ENCODE measurements at regions not wholly inside any gene's neighbourhood (a gene's known extent, or its start where the extent isn't known, plus 50 kb on each side); places are given as distances from the start of the nearest gene placed in this dataset.
A peak's percentile ranks its signal among the peaks of the same experiment; 100 is the strongest.

GRCh38 chr14:31943217-31943799 is 133.8 kb upstream of the ARHGAP5 start:
- H3K27ac ChIP-seq: no peak overlapping the region
- no peak for DNase-seq (ENCODE audit: low read depth, low spot score)

- DNase-seq (ENCODE audit: low read depth, low spot score): no peak
- H3K27ac ChIP-seq: no peak overlapping the region
These were observed 133.2 kb upstream of the ARHGAP5 start for GRCh38 chr14:31943861-31944255.

- DNase-seq (ENCODE audit: low read depth, low spot score): no peak
- H3K27ac ChIP-seq: peak overlapping the region; percentile 31
These were observed 132.6 kb upstream of the ARHGAP5 start for GRCh38 chr14:31944256-31945073.

GRCh38 chr14:31945074-31945613 is 132.0 kb upstream of the ARHGAP5 start:
- peak overlapping the region; percentile 31 for H3K27ac ChIP-seq
- DNase-seq (ENCODE audit: low read depth, low spot score): no peak

GRCh38 chr14:31945701-31946100 is 131.4 kb upstream of the ARHGAP5 start:
- H3K27ac ChIP-seq: no peak overlapping the region
- DNase-seq (ENCODE audit: low read depth, low spot score): no peak

- peak overlapping the region; percentile 63 for H3K27ac ChIP-seq
- DNase-seq (ENCODE audit: low read depth, low spot score): peak; percentile 63
These were observed 130.0 kb upstream of the ARHGAP5 start for GRCh38 chr14:31947076-31947475.

GRCh38 chr14:31947680-31948595 is 129.2 kb upstream of the ARHGAP5 start:
- peak overlapping the region; percentile 63 for H3K27ac ChIP-seq
- DNase-seq (ENCODE audit: low read depth, low spot score): no peak

- DNase-seq (ENCODE audit: low read depth, low spot score): peak; percentile 76
These were observed 127.4 kb upstream of the ARHGAP5 start for GRCh38 chr14:31949709-31950108.

GRCh38 chr14:31950331-31950730 is 126.8 kb upstream of the ARHGAP5 start:
- H3K27ac ChIP-seq: peak overlapping the region; percentile 57
- no peak for DNase-seq (ENCODE audit: low read depth, low spot score)

More at GRCh38 chr14:31949709-31950108, 127.4 kb upstream of the ARHGAP5 start:
- peak overlapping the region; percentile 57 for H3K27ac ChIP-seq

- H3K27ac ChIP-seq: peak overlapping the region; percentile 57
- DNase-seq (ENCODE audit: low read depth, low spot score): no peak
These were observed 126.1 kb upstream of the ARHGAP5 start for GRCh38 chr14:31950764-31951637.

- no peak overlapping the region for H3K27ac ChIP-seq
- no peak for DNase-seq (ENCODE audit: low read depth, low spot score)
These were observed 125.5 kb upstream of the ARHGAP5 start for GRCh38 chr14:31951638-31951964.

GRCh38 chr14:31952573-31952972 is 124.5 kb upstream of the ARHGAP5 start:
- no peak overlapping the region for H3K27ac ChIP-seq
- DNase-seq (ENCODE audit: low read depth, low spot score): no peak

- no peak for DNase-seq (ENCODE audit: low read depth, low spot score)
- H3K27ac ChIP-seq: no peak overlapping the region
These were observed 123.9 kb upstream of the ARHGAP5 start for GRCh38 chr14:31953210-31953609.

- no peak overlapping the region for H3K27ac ChIP-seq
- no peak for DNase-seq (ENCODE audit: low read depth, low spot score)
These were observed 122.1 kb upstream of the ARHGAP5 start for GRCh38 chr14:31954991-31955390.

GRCh38 chr14:31955936-31956579 is 121.0 kb upstream of the ARHGAP5 start:
- no peak for DNase-seq (ENCODE audit: low read depth, low spot score)
- no peak overlapping the region for H3K27ac ChIP-seq

GRCh38 chr14:31957565-31957964 is 119.5 kb upstream of the ARHGAP5 start:
- DNase-seq (ENCODE audit: low read depth, low spot score): no peak
- H3K27ac ChIP-seq: no peak overlapping the region

- H3K27ac ChIP-seq: no peak overlapping the region
- no peak for DNase-seq (ENCODE audit: low read depth, low spot score)
These were observed 117.1 kb upstream of the ARHGAP5 start for GRCh38 chr14:31960039-31960438.

- H3K27ac ChIP-seq: no peak overlapping the region
- DNase-seq (ENCODE audit: low read depth, low spot score): no peak
These were observed 115.2 kb upstream of the ARHGAP5 start for GRCh38 chr14:31961896-31962295.

- no peak overlapping the region for H3K27ac ChIP-seq
- DNase-seq (ENCODE audit: low read depth, low spot score): no peak
These were observed 114.2 kb upstream of the ARHGAP5 start for GRCh38 chr14:31962920-31963319.
